HG03280 (cell line): ENCODE measurements at regions not wholly inside any gene's neighbourhood (a gene's known extent, or its start where the extent isn't known, plus 50 kb on each side); places are given as distances from the start of the nearest gene placed in this dataset.

Source experiments
- ATAC-seq: cut with Tn5 transposase; IDR thresholded peaks from one replicate; pipeline ENCODE4 v1.9.1; 2021; ENCODE audit warnings: mild to moderate bottlenecking, moderate library complexity; ENCODE audit not compliant: unreplicated experiment

DNA sequence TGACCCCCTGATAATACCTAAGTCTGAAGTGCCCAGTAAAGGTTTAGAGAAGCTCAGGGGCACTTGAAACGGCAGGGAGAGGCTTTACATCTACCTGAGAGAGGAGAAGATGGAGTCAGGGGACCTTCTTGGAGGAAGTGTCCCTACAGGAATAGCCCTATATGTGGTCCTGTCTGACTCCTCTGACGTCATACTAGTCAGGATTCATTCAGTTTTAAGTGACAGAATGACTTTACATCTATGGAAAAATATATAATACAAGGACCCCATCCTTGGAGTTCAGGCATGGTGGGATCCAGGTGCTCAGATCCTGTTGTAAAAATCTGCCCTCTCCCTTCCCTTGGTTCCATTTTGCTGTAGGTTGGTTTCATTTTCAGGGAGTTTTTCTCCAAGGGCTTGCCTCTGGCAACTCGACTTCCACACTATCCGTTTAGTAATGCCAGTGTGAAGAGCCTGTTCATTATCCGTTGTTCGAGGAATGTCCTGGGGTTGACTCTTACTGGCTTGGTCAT is 205.6 kb downstream of the IRF8 start:
- ATAC-seq, result no peak

DNA sequence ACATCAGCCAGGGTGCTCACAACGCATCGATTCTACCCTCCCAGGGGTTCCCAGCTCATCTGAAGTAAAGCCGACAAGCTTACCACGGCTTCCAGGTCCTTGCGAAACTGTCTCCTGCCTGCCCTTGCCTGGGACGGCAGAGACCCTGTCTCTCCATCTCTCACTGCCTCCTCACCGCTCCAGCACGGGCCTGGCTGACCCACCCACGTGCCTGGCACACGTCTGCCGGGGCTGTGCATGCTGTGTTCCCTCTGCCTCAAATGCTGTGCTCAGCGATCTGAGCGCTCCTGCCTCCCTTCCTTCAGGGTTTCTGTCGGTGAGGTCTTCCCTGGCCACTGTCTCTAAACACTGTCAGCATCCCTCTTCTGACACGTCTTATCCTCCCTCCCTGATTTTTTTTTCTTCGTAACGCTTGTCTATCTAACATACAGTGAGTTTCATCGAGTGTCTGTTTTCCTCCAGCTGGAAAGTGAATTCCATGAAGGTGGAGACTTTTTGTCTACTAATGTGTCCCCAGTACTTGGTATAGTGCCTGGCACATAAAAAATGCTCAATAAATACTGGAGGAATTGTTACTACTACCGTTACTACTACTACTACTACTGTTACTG is 208.4 kb downstream of the IRF8 start:
- no peak for ATAC-seq

GRCh38 chr16:86108062-86108461 is 209.1 kb downstream of the IRF8 start:
- no peak for ATAC-seq

DNA sequence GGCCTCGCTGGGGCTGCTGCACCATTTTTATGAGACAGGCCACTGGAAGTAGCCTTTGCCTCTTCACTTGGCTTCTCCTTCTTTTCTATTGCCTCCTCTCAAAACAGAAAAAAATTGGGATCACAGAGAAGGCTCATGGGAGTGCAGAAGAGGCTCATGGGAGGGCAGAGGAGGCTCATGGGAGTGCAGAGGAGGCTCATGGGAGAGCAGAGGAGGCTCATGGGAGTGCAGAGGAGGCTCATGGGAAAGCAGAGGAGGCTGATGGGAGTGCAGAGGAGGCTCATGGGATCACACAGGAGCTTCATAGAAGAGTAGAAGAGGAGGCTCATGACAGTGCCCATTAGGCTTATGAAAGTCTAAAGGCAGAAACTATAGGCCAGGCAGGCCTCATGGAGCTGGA is 211.2 kb downstream of the IRF8 start:
- ATAC-seq, result no peak

DNA sequence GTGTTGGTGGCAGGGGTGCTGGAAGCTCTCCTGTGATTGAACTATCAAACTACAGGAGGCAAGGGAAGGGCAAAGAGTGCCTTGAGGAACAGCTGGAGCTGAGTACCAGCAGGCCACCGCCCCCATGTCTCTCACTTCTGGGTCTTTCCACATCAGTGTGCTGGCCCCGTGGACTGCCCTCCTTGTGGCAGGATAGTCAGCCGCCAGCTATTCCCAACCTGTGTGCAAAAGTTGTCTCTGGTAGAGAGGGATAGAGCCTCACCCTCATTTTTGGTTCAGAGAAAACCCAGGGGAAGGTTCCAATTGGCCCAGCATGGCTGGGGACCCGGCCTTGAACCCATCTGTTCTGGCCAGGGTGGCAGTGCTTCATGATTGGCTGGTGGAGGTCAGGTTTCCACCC is 211.8 kb downstream of the IRF8 start:
- no peak for ATAC-seq

DNA sequence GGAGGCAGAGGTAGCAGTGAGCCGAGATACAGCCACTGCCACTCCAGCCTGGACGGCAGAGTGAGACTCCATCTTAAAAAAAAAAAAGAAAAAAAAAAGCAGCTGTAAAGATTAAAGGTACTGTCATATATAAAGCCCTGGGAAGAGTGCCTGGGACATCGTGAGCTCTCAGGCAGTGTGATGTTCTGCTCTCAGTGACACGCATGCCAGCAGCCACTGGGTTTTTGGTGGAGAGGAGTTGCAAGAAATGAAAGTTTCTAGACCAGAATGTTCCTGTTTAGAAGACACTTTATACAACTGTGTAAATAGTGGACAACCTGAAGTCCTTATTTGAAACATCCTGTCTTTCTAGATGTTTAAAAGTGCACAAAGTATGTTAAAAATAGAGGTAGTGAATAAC is 213.2 kb downstream of the IRF8 start:
- no peak for ATAC-seq

DNA sequence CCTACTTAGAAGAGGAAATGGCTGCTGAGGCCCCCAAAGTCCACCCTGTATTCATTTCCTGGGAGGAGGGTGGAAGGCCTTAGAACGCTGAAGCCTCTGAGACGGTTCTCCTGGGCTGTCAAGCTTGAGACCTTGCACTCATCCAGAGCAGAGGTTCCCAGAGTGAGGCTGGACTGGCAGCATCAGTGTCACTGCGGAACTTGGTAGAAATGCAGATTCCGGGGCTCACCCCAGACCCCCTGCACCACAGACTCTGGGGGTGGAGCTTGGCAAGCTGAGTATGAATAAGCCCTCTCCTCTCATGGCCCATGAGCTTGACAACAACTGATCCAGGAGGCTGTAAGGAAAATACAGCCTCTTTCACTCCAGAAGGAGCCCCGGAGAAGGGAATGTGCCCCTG is 218.3 kb downstream of the IRF8 start:
- ATAC-seq, result no peak

DNA sequence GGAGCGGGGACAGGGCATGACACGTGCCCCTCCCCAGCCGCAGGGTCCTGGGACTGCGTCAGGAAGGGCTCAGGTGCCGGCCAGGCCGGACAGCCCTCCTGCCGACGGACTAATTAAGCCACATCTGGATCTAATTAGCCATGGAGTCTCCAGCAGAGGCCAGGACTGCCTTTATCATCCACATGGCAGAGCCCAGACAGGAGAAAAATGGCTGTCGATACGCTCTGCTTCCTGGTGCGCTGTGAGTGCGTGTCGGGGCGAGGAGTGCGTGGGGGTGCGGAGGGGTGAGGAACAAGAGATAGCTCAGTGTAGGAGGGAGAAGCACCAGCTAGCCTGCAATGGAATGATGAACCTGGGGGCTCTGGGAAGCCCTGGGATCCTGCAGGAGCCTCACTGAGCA is 218.8 kb downstream of the IRF8 start:
- ATAC-seq, result no peak

DNA sequence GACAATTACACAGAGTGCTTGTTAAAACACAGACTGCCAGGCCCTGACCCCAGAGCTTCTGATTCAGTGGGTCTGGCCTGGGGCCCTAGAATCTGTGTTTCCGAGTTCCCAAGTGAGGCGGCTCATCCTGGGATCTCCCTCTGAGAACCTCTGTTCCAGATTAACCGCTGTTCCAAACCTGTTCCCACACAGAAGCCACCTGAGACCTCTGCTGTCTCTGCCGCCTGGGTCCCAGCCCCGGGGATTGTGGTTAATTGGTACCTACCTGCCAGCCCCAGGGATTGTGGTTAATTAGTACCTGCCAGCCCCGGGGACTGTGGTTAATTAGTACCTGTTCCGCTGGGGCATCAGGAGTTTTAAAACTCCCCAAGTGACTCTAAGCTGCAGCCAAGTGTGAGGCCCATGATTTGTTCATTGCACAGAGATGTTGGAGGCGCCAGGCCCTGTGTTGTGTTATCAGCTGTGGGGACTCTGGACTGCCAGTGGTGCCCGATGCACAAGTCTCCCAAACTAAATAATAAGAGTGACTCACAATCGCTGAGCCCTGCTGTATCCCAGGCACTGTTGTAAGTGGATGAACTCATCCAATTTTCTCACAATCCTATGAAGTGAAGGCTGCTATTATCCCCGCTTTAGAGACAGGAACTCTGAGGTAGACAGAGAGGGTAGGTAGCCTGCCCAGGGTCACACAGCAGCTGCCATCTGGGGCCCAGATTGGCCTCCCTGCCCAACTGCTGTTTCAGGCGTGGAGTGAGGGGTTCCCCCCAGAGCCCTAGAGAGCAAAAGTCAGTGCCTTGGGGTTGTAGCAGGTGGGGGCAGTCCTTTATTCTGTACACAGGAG is 219.7 kb downstream of the IRF8 start:
- ATAC-seq, result no peak

DNA sequence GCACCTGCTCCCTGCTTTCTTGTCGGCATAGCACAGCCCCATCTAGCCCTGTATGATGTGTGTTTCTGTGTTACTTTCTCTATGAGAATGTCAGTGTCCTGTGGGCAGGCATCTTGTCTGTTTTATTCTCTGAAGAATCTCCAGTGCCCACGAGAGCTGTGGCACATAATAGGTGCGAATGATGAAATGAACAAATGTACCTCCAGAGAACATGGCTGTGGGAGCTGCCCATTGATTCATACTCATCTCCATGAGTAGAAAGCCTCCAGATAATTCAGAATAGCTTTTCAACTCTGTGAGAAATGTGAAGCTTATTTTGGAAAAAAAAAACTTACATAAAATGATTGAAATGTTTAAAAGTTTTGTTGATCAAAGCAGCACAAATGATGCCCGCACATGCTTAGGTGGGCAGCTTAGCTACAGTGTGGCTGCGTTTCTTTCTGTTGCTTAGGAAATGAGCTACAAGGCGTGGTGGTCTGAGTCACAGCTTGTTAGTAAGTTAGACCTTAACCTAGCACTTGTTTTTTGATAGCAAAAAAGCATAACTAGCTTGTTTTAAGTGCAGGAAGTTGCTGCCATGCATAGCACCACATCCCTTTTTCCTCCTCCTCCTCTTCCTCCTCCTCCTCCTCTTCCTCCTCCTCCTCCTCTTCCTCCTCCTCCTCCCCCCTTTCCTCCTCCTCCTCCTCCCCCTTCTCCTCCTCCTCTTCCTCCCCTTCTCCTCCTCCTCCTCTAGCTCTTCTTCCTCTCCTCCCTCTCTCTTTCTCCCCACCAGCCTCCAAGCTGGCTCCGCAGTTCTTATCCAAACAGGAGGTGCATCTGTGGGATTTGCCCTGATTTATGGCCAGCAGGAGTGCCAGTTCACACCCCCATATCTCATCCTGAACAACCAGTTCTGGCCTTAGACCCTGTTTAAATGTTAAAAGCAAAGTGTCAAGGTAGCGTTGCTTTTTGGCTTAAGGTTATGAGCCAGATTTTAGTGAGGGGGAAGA is 221.5 kb downstream of the IRF8 start:
- no peak for ATAC-seq

GRCh38 chr16:86121374-86122010 is 222.5 kb downstream of the IRF8 start:
- ATAC-seq, result no peak

- ATAC-seq, result no peak
Observed at GRCh38 chr16:86122681-86123342, 223.8 kb downstream of the IRF8 start.

- ATAC-seq, result no peak
Observed at GRCh38 chr16:86124321-86124720, 225.4 kb downstream of the IRF8 start.

- ATAC-seq, result no peak
Observed at GRCh38 chr16:86126891-86127290, 227.9 kb downstream of the IRF8 start.

DNA sequence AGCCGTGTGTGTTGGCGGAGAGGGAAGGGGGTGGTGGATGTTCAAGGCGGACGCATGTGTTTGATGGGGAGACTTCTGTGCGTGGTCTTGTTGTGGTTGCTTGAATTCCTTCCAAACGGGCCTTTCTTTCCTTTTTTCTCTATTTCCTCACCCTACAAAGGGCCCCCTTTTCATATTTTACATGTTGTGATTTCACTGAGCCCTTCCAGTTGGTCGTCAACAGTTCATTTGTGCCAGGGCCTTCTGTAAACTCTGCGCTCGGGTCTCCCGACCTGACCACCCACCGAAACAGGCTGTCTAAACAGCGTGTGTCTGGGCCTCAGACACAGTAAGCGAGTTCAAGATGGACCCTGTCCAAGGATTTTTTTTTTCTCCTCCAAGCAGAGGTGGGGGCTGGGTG is 228.4 kb downstream of the IRF8 start:
- no peak for ATAC-seq

- ATAC-seq, result no peak
Observed at GRCh38 chr16:86128246-86128645, 229.3 kb downstream of the IRF8 start.

GRCh38 chr16:86129541-86129940 is 230.6 kb downstream of the IRF8 start:
- ATAC-seq, result no peak

DNA sequence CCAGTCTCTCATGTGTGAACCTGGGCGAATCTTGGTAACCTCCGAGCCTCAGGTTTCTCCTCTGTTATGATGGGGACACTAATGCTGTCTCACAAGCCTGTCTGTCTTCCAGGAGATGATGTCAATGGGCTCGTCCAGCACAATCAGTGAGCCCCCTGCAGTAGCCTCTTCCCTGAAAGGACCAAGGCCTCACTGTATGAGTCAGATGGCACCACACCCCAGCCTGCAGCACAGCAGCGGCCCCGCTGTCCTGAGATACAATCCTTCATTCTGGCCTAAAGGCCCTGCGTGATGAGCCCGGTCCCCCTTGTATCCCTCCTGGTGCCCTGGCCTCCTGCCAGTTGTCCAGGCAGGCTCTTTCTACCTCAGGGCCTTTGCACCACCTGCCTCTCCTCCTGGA is 234.4 kb downstream of the IRF8 start:
- no peak for ATAC-seq

- no peak for ATAC-seq
Observed at GRCh38 chr16:86133847-86134375, 234.9 kb downstream of the IRF8 start.
